Adrenal gland (tissue), 9 donors: ENCODE measurements at regions not wholly inside any gene's neighbourhood (a gene's known extent, or its start where the extent isn't known, plus 50 kb on each side); places are given as distances from the start of the nearest gene placed in this dataset.

Experiments
- DNase-seq, 7 donors: peaks; one replicate each; pipeline ENCODE4 v3.0.0-alpha.2; 2019 to 2020
- H3K27ac ChIP-seq, 5 donors: fragments of 200-600 bp; sonication (generic) in 4 of 5; 1 replicate in 3 of 5; 2 replicates in 2 of 5; pipeline versions ENCODE4 v1.5.1 to v1.8.0; 2016 to 2020; ENCODE audit warnings: mild to moderate bottlenecking in 1 of 5
- H3K27me3 ChIP-seq: fragments of 200-600 bp; 2 replicates; pipeline ENCODE4 v1.8.0; 2021
- H3K36me3 ChIP-seq, 2 donors: fragments of 200-600 bp; replicated peaks in 1 of 2; 1 replicate in 1 of 2; 2 replicates in 1 of 2; pipeline versions ENCODE4 v1.5.1 to v1.8.0; 2018 to 2022
- H3K4me1 ChIP-seq, 2 donors: fragments of 200-600 bp; replicated peaks in 1 of 2; 1 replicate in 1 of 2; 2 replicates in 1 of 2; pipeline versions ENCODE4 v1.5.1 to v1.8.0; 2018 to 2021
- H3K4me3 ChIP-seq, 4 donors: fragments of 200-600 bp; sonication (generic) in 3 of 4; one replicate each; pipeline ENCODE4 v1.5.1; 2016 to 2018
- H3K9me3 ChIP-seq, 3 donors: fragments of 200-600 bp; sonication (generic) in 1 of 3; replicated peaks in 1 of 3; 1 replicate in 2 of 3; 2 replicates in 1 of 3; pipeline versions ENCODE4 v1.5.1 to v1.8.0; 2016 to 2021
- CTCF ChIP-seq, 6 experiments: fragments of 450-650 bp in 4 of 6; fragments of 200-600 bp in 2 of 6; sonication (generic) in 1 of 6; IDR thresholded peaks; 1 replicate in 5 of 6; 2 replicates in 1 of 6; pipeline versions ENCODE4 v1.5.1 to v1.8.0; 2016 to 2021; ENCODE audit warnings: antibody characterized with exemption in 6 of 6, mild to moderate bottlenecking in 2 of 6, moderate library complexity in 1 of 6
- POLR2A ChIP-seq, 2 donors: fragments of 450-650 bp; IDR thresholded peaks; one replicate each; pipeline ENCODE4 v1.6.1; 2017; ENCODE audit warnings: antibody characterized with exemption in 2 of 2, mild to moderate bottlenecking in 2 of 2, moderate library complexity in 1 of 2
- WGBS, 4 donors: extraction: QIAGEN DNeasy Blood & Tissue Kit in 2 of 4; methylation state at CpG; one replicate each; pipeline versions ENCODE4 v1.1.5 to v1.1.7; 2013 to 2017; 5-methylcytosine and 5-hydroxymethylcytosine counted together
- intact Hi-C, 2 donors: fragments of 100-400 bp; cut with DNase I; formaldehyde crosslinking; loops; one replicate each; pipeline versions ENCODE4 v1.14.1 to v1.15.0; 2022 to 2023
- donor health status: healthy with polysubstance abuse.
- donor health status: Bipolar disorder and iron deficiency.
- donor health status: DM: yes; HTN: yes; CAD: no.
- donor health status: DM: no; HTN: no; CAD: no.
- donor health status: DM: no; HTN: no; CAD: no.

GRCh38 chr6:91611190-91611589 lies 1024.3 kb upstream of the MAP3K7 start:
- Histone ChIP-seq H3K9me3 (no peaks in the 10 kb centered on the region), H3K4me1 (no peaks in the 10 kb centered on the region), H3K36me3 (no peaks in the 10 kb centered on the region), H3K27me3 (no peaks in the 10 kb centered on the region), H3K27ac (no peak overlapping the region), H3K4me3 (no peak overlapping the region)
- no peak for DNase-seq
- WGBS, 4 donors: 90 to 92% (median 91%) methylated on average over 7 of the region's 7 CpGs
- no peak for TF ChIP-seq POLR2A (IDR thresholded peaks at IDR 0.05)
- intact Hi-C loops: no loop called here

DNA sequence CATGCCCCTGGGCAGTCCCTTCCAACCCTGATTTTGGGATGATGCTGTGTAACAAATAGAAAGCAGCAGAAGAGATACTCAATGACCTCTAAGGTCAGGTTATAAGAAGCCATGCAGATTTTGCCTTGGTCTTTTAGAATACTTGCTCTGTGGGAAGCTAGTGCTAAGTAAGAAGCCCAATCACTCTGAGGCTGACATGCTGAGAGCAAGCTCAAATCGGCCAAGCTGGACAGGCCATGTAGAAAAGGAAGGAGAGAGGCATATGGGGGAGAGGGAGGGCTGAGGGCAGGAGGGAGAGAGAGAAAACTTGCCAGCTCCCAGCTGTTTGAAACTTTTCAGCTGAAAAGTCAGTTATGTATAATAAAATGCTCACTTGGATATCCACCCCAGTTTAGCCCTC lies 1021.6 kb upstream of the MAP3K7 start:
- no peaks in the 10 kb centered on the region for H3K27me3 ChIP-seq
- H3K36me3 ChIP-seq: no peaks in the 10 kb centered on the region
- TF ChIP-seq CTCF (IDR thresholded peaks at IDR 0.05) (no peak), POLR2A (IDR thresholded peaks at IDR 0.05) (no peak)
- no peaks in the 10 kb centered on the region for H3K9me3 ChIP-seq
- no peak overlapping the region for H3K27ac ChIP-seq
- H3K4me1 ChIP-seq: no peaks in the 10 kb centered on the region
- H3K4me3 ChIP-seq: no peak overlapping the region
- no peak for DNase-seq
- intact Hi-C loops: no loop called here
- WGBS, 4 donors: 46 to 86% (median 65%) methylated on average over 1 of the region's 1 CpG

- Histone ChIP-seq H3K27me3 (no peaks in the 10 kb centered on the region), H3K4me1 (no peaks in the 10 kb centered on the region), H3K9me3 (no peaks in the 10 kb centered on the region), H3K4me3 (no peak overlapping the region), H3K27ac (no peak overlapping the region), H3K36me3 (no peaks in the 10 kb centered on the region)
- intact Hi-C loops: no loop called here
- 78 to 89% (median 83%) methylated on average over 7 of the region's 7 CpGs for WGBS, 4 donors
- no peak for DNase-seq
- TF ChIP-seq CTCF (IDR thresholded peaks at IDR 0.05): no peak
- TF ChIP-seq POLR2A (IDR thresholded peaks at IDR 0.05): no peak
Measured at GRCh38 chr6:91606148-91606901, 1019.5 kb upstream of the MAP3K7 start.

GRCh38 chr6:91600561-91600960 lies 1013.7 kb upstream of the MAP3K7 start:
- intact Hi-C loops: no loop called here
- TF ChIP-seq CTCF (IDR thresholded peaks at IDR 0.05) (no peak), POLR2A (IDR thresholded peaks at IDR 0.05) (no peak)
- Histone ChIP-seq H3K4me3 (no peak overlapping the region), H3K36me3 (no peaks in the 10 kb centered on the region), H3K9me3 (no peaks in the 10 kb centered on the region), H3K27me3 (no peaks in the 10 kb centered on the region), H3K27ac (no peak overlapping the region), H3K4me1 (no peaks in the 10 kb centered on the region)
- DNase-seq: no peak
- WGBS, 4 donors: 61 to 83% (median 69%) methylated on average over 2 of the region's 2 CpGs

GRCh38 chr6:91590191-91590590 lies 1003.3 kb upstream of the MAP3K7 start:
- no peak overlapping the region for H3K4me3 ChIP-seq
- no peaks in the 10 kb centered on the region for H3K36me3 ChIP-seq
- no peak for DNase-seq
- no peaks in the 10 kb centered on the region for H3K4me1 ChIP-seq
- H3K9me3 ChIP-seq: no peaks in the 10 kb centered on the region
- TF ChIP-seq POLR2A (IDR thresholded peaks at IDR 0.05): no peak
- no peak for TF ChIP-seq CTCF (IDR thresholded peaks at IDR 0.05)
- 43 to 85% (median 68%) methylated on average over 3 of the region's 3 CpGs for WGBS, 4 donors
- intact Hi-C loops: no loop called here
- H3K27me3 ChIP-seq: no peaks in the 10 kb centered on the region
- H3K27ac ChIP-seq: no peak overlapping the region
